ENCODE measurements at regions not wholly inside any gene's neighbourhood (a gene's known extent, or its start where the extent isn't known, plus 50 kb on each side); places are given as distances from the start of the nearest gene placed in this dataset.

DNA sequence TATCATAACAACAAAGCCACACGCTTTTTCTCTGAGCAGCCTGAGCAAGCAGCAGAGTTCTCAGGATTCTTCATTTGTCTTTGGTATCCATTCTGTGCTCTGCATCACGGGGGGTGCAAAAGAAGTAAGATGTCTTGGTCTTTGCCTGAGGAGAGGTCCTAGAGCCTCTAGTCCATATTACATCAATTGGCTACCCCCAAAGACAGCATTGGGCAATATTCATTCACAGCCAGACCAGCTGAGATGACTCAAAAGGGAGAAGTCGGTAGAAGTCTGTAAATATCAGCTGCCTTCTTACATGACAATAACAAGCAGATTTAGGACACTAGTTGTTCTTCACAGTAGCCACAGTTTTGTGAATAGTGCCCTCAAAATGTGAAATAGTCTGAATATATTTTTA is 66.6 kb downstream of the FZD1 start:
- no TSS peak for BruUV-seq (replicated peaks)
- Histone ChIP-seq H3K27me3 (ENCODE audit: insufficient read depth, low read length) (0 out of 2 replicates have a peak, but pooled peaks cover 8% of the 10 kb centered on the region), H3K9me2 (ENCODE audit: insufficient read depth) (no peaks in the 10 kb centered on the region), H3K4me1 (ENCODE audit: control insufficient read depth in 1 of 2, insufficient read depth in 2 of 2, low read length in 2 of 2) (no peaks in the 10 kb centered on the region), H3K9ac (ENCODE audit: low read length) (no peak overlapping the region), H4K20me1 (ENCODE audit: insufficient read depth) (no peaks in the 10 kb centered on the region), H2AFZ (ENCODE audit: low read depth, low read length, poor library complexity, severe bottlenecking) (no peak overlapping the region), H3K79me2 (ENCODE audit: insufficient read depth, low read length) (no peaks in the 10 kb centered on the region), H3K4me2 (ENCODE audit: low read length) (no peak overlapping the region), H3K27ac (ENCODE audit: low read depth, low read length) (no peak overlapping the region), H3K9me3 (ENCODE audit: control insufficient read depth in 1 of 2, insufficient read depth in 1 of 2, low read depth in 1 of 2, low read length in 2 of 2) (no peaks in the 10 kb centered on the region), H3K4me3 (replicated peaks in 1 of 2; ENCODE audit: low read depth in 1 of 2, low read length in 2 of 2) (no peak overlapping the region), H3K36me3 (ENCODE audit: control insufficient read depth in 1 of 2, insufficient read depth in 2 of 2, low read length in 2 of 2) (no peaks in the 10 kb centered on the region)
- intact Hi-C loops (cut with micrococcal nuclease) = no loop called here
- CTCF ChIA-PET = no interaction called here
- no peak for ATAC-seq
- DNase-seq (ENCODE audit: low read depth, low spot score) = no peak
- RAD21 ChIA-PET (ENCODE audit: low non-redundant PET in 1 of 2, low total read pairs in 2 of 2, uncharacterized antibody in 2 of 2, unreplicated experiment in 2 of 2) = no interaction called here
- TF ChIP-seq SRF (IDR thresholded peaks at IDR 0.05; ENCODE audit: low read depth) (no peak), EZH2 (IDR thresholded peaks at IDR 0.05) (no peak), CBX3 (IDR thresholded peaks at IDR 0.05; ENCODE audit: low read depth) (no peak), ZFX (IDR thresholded peaks at IDR 0.05) (no peak)
- POLR2A ChIA-PET = no interaction called here

- Histone ChIP-seq H3K4me3 (replicated peaks in 1 of 2; ENCODE audit: low read depth in 1 of 2, low read length in 2 of 2) (no peak overlapping the region), H3K9me2 (ENCODE audit: insufficient read depth) (no peaks in the 10 kb centered on the region), H3K79me2 (ENCODE audit: insufficient read depth, low read length) (no peaks in the 10 kb centered on the region), H2AFZ (ENCODE audit: low read depth, low read length, poor library complexity, severe bottlenecking) (no peak overlapping the region), H3K27me3 (ENCODE audit: insufficient read depth, low read length) (peaks cover 10% of the 10 kb centered on the region; the same call in 1 of the 2 replicates), H3K4me2 (ENCODE audit: low read length) (no peak overlapping the region), H3K9me3 (ENCODE audit: control insufficient read depth in 1 of 2, insufficient read depth in 1 of 2, low read depth in 1 of 2, low read length in 2 of 2) (no peaks in the 10 kb centered on the region), H3K9ac (ENCODE audit: low read length) (no peak overlapping the region), H3K36me3 (ENCODE audit: control insufficient read depth in 1 of 2, insufficient read depth in 2 of 2, low read length in 2 of 2) (no peaks in the 10 kb centered on the region), H4K20me1 (ENCODE audit: insufficient read depth) (no peaks in the 10 kb centered on the region), H3K27ac (ENCODE audit: low read depth, low read length) (no peak overlapping the region), H3K4me1 (ENCODE audit: control insufficient read depth in 1 of 2, insufficient read depth in 2 of 2, low read length in 2 of 2) (no peaks in the 10 kb centered on the region)
- ChIA-PET POLR2A (no interaction called here), CTCF (no interaction called here), RAD21 (ENCODE audit: low non-redundant PET in 1 of 2, low total read pairs in 2 of 2, uncharacterized antibody in 2 of 2, unreplicated experiment in 2 of 2) (no interaction called here)
- no peak for TF ChIP-seq SIN3A (IDR thresholded peaks at IDR 0.05; ENCODE audit: low read depth)
- TF ChIP-seq POLR2A (IDR thresholded peaks at IDR 0.05; ENCODE audit: borderline replicate concordance, extremely low read depth, insufficient read depth, insufficient read length) = no peak
- no peak for TF ChIP-seq FOSL1 (IDR thresholded peaks at IDR 0.05; ENCODE audit: low read depth)
- no peak for TF ChIP-seq CBX3 (IDR thresholded peaks at IDR 0.05; ENCODE audit: low read depth)
- no peak for TF ChIP-seq ELF1 (IDR thresholded peaks at IDR 0.05; ENCODE audit: borderline replicate concordance, low read depth)
- TF ChIP-seq JUND (IDR thresholded peaks at IDR 0.05) = no peak
- no peak for TF ChIP-seq EZH2phosphoT487 (IDR thresholded peaks at IDR 0.05; ENCODE audit: borderline replicate concordance)
- TF ChIP-seq, protein P1, sequence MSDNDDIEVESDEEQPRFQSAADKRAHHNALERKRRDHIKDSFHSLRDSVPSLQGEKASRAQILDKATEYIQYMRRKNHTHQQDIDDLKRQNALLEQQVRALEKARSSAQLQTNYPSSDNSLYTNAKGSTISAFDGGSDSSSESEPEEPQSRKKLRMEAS (IDR thresholded peaks at IDR 0.05) = no peak
- BruUV-seq (replicated peaks) = no TSS peak
- no peak for ATAC-seq
- intact Hi-C loops (cut with micrococcal nuclease) = no loop called here
- no peak for DNase-seq (ENCODE audit: low read depth, low spot score)
Observed at GRCh38 chr7:91336106-91336505, 71.9 kb downstream of the FZD1 start.
